Psoas muscle (tissue), 7 donors: ENCODE measurements at regions not wholly inside any gene's neighbourhood (a gene's known extent, or its start where the extent isn't known, plus 50 kb on each side); places are given as distances from the start of the nearest gene placed in this dataset.
"Not testable (repeated sequence)": the region's sequence is repeated elsewhere in the genome, so short reads cannot be mapped to it uniquely, and the experiment has no call there.

Experiments
- ATAC-seq, 4 donors: fragments of 200-7000 bp; cut with Tn5 transposase; one replicate each; pipeline ENCODE4 v1.9.1; 2020; ENCODE audit warnings: moderate library complexity in 3 of 4, mild to moderate bottlenecking in 2 of 4
- DNase-seq, 2 donors: peaks; one replicate each; pipeline ENCODE4 v3.0.0-alpha.2; 2020
- H3K27ac ChIP-seq: fragments of 200-600 bp; one replicate; pipeline ENCODE4 v1.8.0; 2022
- H3K27me3 ChIP-seq, 3 donors: fragments of 200-600 bp in 1 of 3; one replicate each; pipeline versions ENCODE4 v1.6.1 to v1.8.0; 2013 to 2022; ENCODE audit warnings: low read length in 2 of 3, mild to moderate bottlenecking in 2 of 3, moderate library complexity in 1 of 3; ENCODE audit not compliant: insufficient read depth in 3 of 3
- H3K36me3 ChIP-seq, 2 donors: fragments of 200-600 bp in 1 of 2; one replicate each; pipeline versions ENCODE4 v1.6.1 to v1.8.0; 2013 to 2022; ENCODE audit warnings: low read depth in 1 of 2, mild to moderate bottlenecking in 1 of 2, moderate library complexity in 1 of 2; ENCODE audit not compliant: insufficient read depth in 1 of 2
- H3K4me1 ChIP-seq: fragments of 200-600 bp; one replicate; pipeline ENCODE4 v1.8.0; 2022
- H3K4me3 ChIP-seq: fragments of 200-600 bp; one replicate; pipeline ENCODE4 v1.8.0; 2022; ENCODE audit warnings: mild to moderate bottlenecking
- H3K9me3 ChIP-seq: fragments of 200-600 bp; one replicate; pipeline ENCODE4 v1.8.0; 2022
- CTCF ChIP-seq: fragments of 200-600 bp; IDR thresholded peaks from one replicate; pipeline ENCODE4 v1.8.0; 2022; ENCODE audit warnings: antibody characterized with exemption
- WGBS, 3 donors: extraction: QIAGEN DNeasy Blood & Tissue Kit; methylation state at CpG; one replicate each; pipeline versions ENCODE4 v1.1.6 to v1.1.7; 2013; 5-methylcytosine and 5-hydroxymethylcytosine counted together
- intact Hi-C, 2 donors: fragments of 100-400 bp; cut with DNase I; formaldehyde crosslinking; loops; one replicate each; pipeline versions ENCODE4 v1.11.0 to v1.14.2; 2022
- donor health status: healthy with polysubstance abuse.
- donor health status: DM: no; HTN: no; CAD: no; lungs with moderate emphysema.
- donor health status: Bipolar disorder and iron deficiency.
- donor health status: healthy.
- donor health status: DM: yes; HTN: yes; CAD: no.
- donor health status: DM: no; HTN: no; CAD: no.
- donor health status: DM: yes; HTN: yes; CAD: no.

DNA sequence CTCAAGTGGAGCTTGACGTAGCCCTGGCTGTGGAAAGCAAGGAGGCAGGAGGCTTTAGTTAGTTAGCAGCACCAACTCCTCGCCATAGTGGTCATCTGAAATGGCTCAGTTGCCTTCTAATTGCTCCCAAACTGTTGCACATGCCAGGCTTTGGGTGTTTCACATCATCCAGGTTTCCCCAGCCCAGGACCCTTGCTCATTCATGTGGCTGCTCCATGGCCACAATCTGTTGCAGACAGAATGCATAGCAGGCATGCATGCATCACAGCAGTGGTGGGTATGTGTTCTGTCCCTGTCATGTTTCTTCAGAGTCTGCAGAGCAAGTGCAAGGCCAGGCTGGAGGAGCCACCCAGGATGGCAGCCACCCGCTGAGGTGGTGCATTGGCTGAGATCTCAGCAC is 407.6 kb downstream of the TSHZ3 start:
- Histone ChIP-seq H3K4me3 (no peak overlapping the region), H3K4me1 (no peaks in the 10 kb centered on the region), H3K36me3 (no peaks in the 10 kb centered on the region), H3K27ac (no peak overlapping the region), H3K9me3 (no peaks in the 10 kb centered on the region), H3K27me3 (no peaks in the 10 kb centered on the region)
- TF ChIP-seq CTCF = no peak
- WGBS, 3 donors = 41 to 68% (median 68%) methylated on average over 3 of the region's 3 CpGs
- ATAC-seq (no peak), DNase-seq (no peak)
- intact Hi-C loops = no loop called here

DNA sequence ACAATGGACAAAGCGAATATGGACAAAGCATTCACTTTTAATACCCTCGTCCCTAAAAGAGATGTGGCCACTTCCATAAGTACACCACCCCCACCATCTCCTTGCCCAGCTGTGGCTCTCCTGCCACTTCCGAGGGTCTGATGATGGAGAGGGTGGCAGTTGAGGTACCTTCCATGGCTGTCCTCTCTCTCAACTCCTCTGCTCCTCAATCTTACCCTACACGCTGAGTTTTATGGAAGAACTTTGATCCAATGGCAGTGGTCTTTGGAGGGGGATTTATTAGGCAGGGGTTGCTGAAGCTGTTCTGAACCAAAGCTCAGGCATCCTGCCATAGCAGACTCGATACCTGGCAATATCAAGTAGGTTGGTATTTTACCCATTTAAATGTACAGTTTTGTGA is 413.0 kb downstream of the TSHZ3 start:
- no peak overlapping the region for H3K27ac ChIP-seq
- no peak for ATAC-seq
- H3K9me3 ChIP-seq = no peaks in the 10 kb centered on the region
- whole genome bisulfite sequencing, 3 donors = 81 to 94% (median 88%) methylated on average over 5 of the region's 5 CpGs
- no peaks in the 10 kb centered on the region for H3K36me3 ChIP-seq
- TF ChIP-seq CTCF = no peak
- no peaks in the 10 kb centered on the region for H3K4me1 ChIP-seq
- no peak for DNase-seq
- no peak overlapping the region for H3K4me3 ChIP-seq
- no peaks in the 10 kb centered on the region for H3K27me3 ChIP-seq
- intact Hi-C loops = no loop called here

DNA sequence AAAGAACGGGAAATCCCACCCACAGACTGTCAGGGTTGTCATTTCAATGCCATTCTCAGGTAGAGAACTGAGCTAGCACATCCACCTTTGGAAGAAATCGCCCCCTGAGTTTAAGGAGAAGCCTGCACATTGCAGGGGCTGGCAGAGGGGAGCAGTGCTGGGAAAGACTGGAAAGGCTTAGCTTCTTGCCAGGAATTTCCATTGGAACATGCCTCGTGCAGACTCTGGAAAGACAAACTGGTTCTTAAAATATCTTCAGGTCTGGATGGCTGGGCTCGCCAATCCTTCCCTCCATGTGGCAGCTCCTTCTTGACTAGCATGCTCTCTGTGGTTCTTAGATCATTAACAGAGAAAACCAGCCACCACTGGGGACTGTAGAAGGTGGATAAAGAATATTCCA is 414.1 kb downstream of the TSHZ3 start:
- Histone ChIP-seq H3K36me3 (no peaks in the 10 kb centered on the region), H3K27ac (no peak overlapping the region), H3K4me3 (no peak overlapping the region), H3K9me3 (no peaks in the 10 kb centered on the region), H3K27me3 (no peaks in the 10 kb centered on the region), H3K4me1 (no peaks in the 10 kb centered on the region)
- ATAC-seq (no peak), DNase-seq (no peak)
- intact Hi-C loops = no loop called here
- TF ChIP-seq CTCF = no peak
- 40 to 44% (median 44%) methylated on average over 4 of the region's 4 CpGs for WGBS, 3 donors

DNA sequence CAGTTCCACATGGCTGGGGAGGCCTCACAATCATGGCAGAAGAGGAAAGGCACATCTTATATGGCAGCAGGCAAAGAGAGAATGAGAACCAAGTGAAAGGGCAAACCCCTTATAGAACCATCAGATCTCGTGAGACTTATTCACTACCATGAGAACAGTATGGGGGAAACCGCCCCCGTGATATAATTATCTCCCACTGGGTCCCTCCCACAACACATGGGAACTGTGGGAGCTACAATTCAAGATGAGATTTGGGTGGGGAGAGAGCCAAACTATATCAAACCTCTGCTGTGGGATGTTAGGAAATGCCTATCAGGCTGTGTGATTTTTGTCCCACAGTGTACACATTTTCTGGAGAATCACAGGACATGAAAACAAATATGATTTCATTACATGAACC is 415.8 kb downstream of the TSHZ3 start:
- H3K9me3 ChIP-seq, H3K27me3 ChIP-seq, intact Hi-C loops, DNase-seq, H3K36me3 ChIP-seq, ATAC-seq, H3K27ac ChIP-seq, H3K4me3 ChIP-seq, H3K4me1 ChIP-seq: not testable (repeated sequence)
- 88 to 95% (median 89%) methylated on average over 3 of the region's 3 CpGs for WGBS, 3 donors

- 26 to 52% (median 38%) methylated on average over 3 of the region's 3 CpGs for WGBS, 3 donors
- H3K27ac ChIP-seq = no peak overlapping the region
- peak in 3 of 4 donors; percentile 44 to 78 (median 53) for ATAC-seq
These were observed 416.4 kb downstream of the TSHZ3 start for GRCh38 chr19:30932854-30933253.

More at GRCh38 chr19:30932854-30933253, 416.4 kb downstream of the TSHZ3 start:
- TF ChIP-seq CTCF = no peak
- H3K4me1 ChIP-seq = no peaks in the 10 kb centered on the region
- intact Hi-C loops = no loop called here
- no peaks in the 10 kb centered on the region for H3K27me3 ChIP-seq
- peaks cover 5% of the 10 kb centered on the region for H3K9me3 ChIP-seq
- DNase-seq = no peak
- H3K36me3 ChIP-seq = no peaks in the 10 kb centered on the region
- no peak overlapping the region for H3K4me3 ChIP-seq
